ENCODE measurements at regions not wholly inside any gene's neighbourhood (a gene's known extent, or its start where the extent isn't known, plus 50 kb on each side); places are given as distances from the start of the nearest gene placed in this dataset.
"Not testable (repeated sequence)": the region's sequence is repeated elsewhere in the genome, so short reads cannot be mapped to it uniquely, and the experiment has no call there.

GRCh38 chr4:147104768-147105167 is 159.1 kb upstream of the TTC29 start:
- peaks cover 18% of the 10 kb centered on the region for H3K27me3 Mint-ChIP-seq
- POLR2A ChIA-PET = no interaction called here
- no peaks in the 10 kb centered on the region for H3K4me1 Mint-ChIP-seq
- no peaks in the 10 kb centered on the region for H3K36me3 Mint-ChIP-seq (ENCODE audit: low read depth)
- H3K27ac Mint-ChIP-seq = no peak overlapping the region
- H3K9me3 Mint-ChIP-seq = no peaks in the 10 kb centered on the region
- H3K4me3 Mint-ChIP-seq = no peak overlapping the region
- no peak for TF ChIP-seq CTCF (IDR thresholded peaks at IDR 0.05)
- DNase-seq (no peak), ATAC-seq (ENCODE audit: low read depth) (no peak)
- intact Hi-C loops (cut with micrococcal nuclease) = no loop called here
- CTCF ChIA-PET = interaction anchor here (0.6 kb wide), 1 partner anchor 1680 kb away, joined by 3 read pairs; no protein-coding TSS in a partner anchor

- Mint-ChIP-seq H3K36me3 (ENCODE audit: low read depth) (no peaks in the 10 kb centered on the region), H3K9me3 (no peaks in the 10 kb centered on the region), H3K4me3 (no peak overlapping the region), H3K27me3 (peaks cover 5% of the 10 kb centered on the region), H3K27ac (no peak overlapping the region), H3K4me1 (no peaks in the 10 kb centered on the region)
- no peak for ATAC-seq (ENCODE audit: low read depth)
- ChIA-PET CTCF (interaction anchor here (0.6 kb wide), 1 partner anchor 9 kb away, joined by 3 read pairs; no protein-coding TSS in a partner anchor), POLR2A (no interaction called here)
- intact Hi-C loops (cut with micrococcal nuclease) = no loop called here
- no peak for TF ChIP-seq CTCF (IDR thresholded peaks at IDR 0.05)
- DNase-seq = no peak
These were observed 162.7 kb upstream of the TTC29 start for GRCh38 chr4:147108409-147108808.

GRCh38 chr4:147109800-147110199 is 164.1 kb upstream of the TTC29 start:
- Mint-ChIP-seq H3K4me1 (no peaks in the 10 kb centered on the region), H3K9me3 (peaks cover 4% of the 10 kb centered on the region), H3K27ac (no peak overlapping the region), H3K27me3 (peaks cover 2% of the 10 kb centered on the region), H3K36me3 (ENCODE audit: low read depth) (no peaks in the 10 kb centered on the region), H3K4me3 (no peak overlapping the region)
- ChIA-PET POLR2A (no interaction called here), CTCF (interaction anchor here (1.5 to 2.2 kb wide), 2 partner anchors 10 to 12 kb away, joined by 3 to 5 read pairs; no protein-coding TSS in a partner anchor)
- intact Hi-C loops (cut with micrococcal nuclease) = no loop called here
- DNase-seq (no peak), ATAC-seq (ENCODE audit: low read depth) (no peak)
- TF ChIP-seq CTCF (IDR thresholded peaks at IDR 0.05) = no peak

GRCh38 chr4:147110473-147111367 is 165.1 kb upstream of the TTC29 start:
- Mint-ChIP-seq H3K4me3 (no peak overlapping the region), H3K27ac (no peak overlapping the region), H3K4me1 (no peaks in the 10 kb centered on the region), H3K27me3 (peaks cover 2% of the 10 kb centered on the region), H3K36me3 (ENCODE audit: low read depth) (no peaks in the 10 kb centered on the region), H3K9me3 (peaks cover 6% of the 10 kb centered on the region)
- CTCF ChIA-PET = interaction anchor here (1.5 to 2.2 kb wide), 2 partner anchors 11 to 13 kb away, joined by 3 to 5 read pairs; no protein-coding TSS in a partner anchor
- DNase-seq (no peak), ATAC-seq (ENCODE audit: low read depth) (no peak)
- POLR2A ChIA-PET = no interaction called here
- intact Hi-C loops (cut with micrococcal nuclease) = no loop called here
- no peak for TF ChIP-seq CTCF (IDR thresholded peaks at IDR 0.05)

- intact Hi-C loops (cut with micrococcal nuclease); H3K27ac Mint-ChIP-seq; POLR2A ChIA-PET; H3K36me3 Mint-ChIP-seq (ENCODE audit: low read depth); DNase-seq; ATAC-seq (ENCODE audit: low read depth); H3K9me3 Mint-ChIP-seq; CTCF ChIA-PET; H3K4me1 Mint-ChIP-seq; H3K4me3 Mint-ChIP-seq; H3K27me3 Mint-ChIP-seq: not testable (repeated sequence)
These were observed 166.5 kb upstream of the TTC29 start for GRCh38 chr4:147112196-147112595.
